ENCODE measurements at regions not wholly inside any gene's neighbourhood (a gene's known extent, or its start where the extent isn't known, plus 50 kb on each side); places are given as distances from the start of the nearest gene placed in this dataset.

DNA sequence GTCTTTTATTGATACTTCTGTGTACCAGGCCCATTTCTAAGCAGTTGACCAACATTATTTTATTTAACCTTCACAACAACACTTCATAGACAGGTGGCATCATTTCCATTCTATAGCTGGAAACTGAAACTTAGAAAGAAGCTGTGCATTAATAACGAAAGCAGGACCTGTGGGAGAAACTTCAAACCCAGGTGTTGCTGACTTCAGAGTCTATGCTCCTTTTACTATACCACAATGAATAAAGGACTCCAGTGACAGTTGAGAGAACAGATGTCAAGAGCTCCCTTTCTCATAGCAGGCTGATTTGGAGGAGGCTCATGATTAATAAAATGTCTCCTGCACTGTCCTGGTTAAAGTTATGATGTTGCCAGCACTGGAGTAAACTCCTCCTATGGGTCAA, 56.6 kb upstream of the POU3F2 start:
- TF ChIP-seq, protein P1, sequence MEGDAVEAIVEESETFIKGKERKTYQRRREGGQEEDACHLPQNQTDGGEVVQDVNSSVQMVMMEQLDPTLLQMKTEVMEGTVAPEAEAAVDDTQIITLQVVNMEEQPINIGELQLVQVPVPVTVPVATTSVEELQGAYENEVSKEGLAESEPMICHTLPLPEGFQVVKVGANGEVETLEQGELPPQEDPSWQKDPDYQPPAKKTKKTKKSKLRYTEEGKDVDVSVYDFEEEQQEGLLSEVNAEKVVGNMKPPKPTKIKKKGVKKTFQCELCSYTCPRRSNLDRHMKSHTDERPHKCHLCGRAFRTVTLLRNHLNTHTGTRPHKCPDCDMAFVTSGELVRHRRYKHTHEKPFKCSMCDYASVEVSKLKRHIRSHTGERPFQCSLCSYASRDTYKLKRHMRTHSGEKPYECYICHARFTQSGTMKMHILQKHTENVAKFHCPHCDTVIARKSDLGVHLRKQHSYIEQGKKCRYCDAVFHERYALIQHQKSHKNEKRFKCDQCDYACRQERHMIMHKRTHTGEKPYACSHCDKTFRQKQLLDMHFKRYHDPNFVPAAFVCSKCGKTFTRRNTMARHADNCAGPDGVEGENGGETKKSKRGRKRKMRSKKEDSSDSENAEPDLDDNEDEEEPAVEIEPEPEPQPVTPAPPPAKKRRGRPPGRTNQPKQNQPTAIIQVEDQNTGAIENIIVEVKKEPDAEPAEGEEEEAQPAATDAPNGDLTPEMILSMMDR (IDR thresholded peaks at IDR 0.05; ENCODE audit: insufficient read depth, low read length, poor library complexity, severe bottlenecking), result no peak
- TF ChIP-seq EZH2phosphoT487 (conservative IDR thresholded peaks at IDR 0.05; ENCODE audit: low read length), result no peak
